SK-N-SH treated with all-trans-retinoic acid at 6 μM for 48 hours (cell line): ENCODE measurements at regions not wholly inside any gene's neighbourhood (a gene's known extent, or its start where the extent isn't known, plus 50 kb on each side); places are given as distances from the start of the nearest gene placed in this dataset.

ENCODE experiments used
- ATAC-seq: fragments of 200-7000 bp; cut with Tn5 transposase; 3 replicates; pipeline ENCODE4 v1.9.1; 2020; ENCODE audit warnings: mild to moderate bottlenecking, moderate library complexity
- ARNTL ChIP-seq: fragments of 450-650 bp; formaldehyde crosslinking; IDR thresholded peaks from 2 replicates; pipeline ENCODE4 v1.5.0; 2020; ENCODE audit warnings: low read depth, mild to moderate bottlenecking, moderate library complexity, borderline replicate concordance
- BACH2 ChIP-seq: fragments of 250-450 bp; sonication (Bioruptor Pico); IDR thresholded peaks from 2 replicates; pipeline ENCODE4 v1.9.0; 2021; ENCODE audit warnings: mild to moderate bottlenecking, borderline replicate concordance
- CSDC2 ChIP-seq: fragments of 250-450 bp; sonication (Bioruptor Pico); IDR thresholded peaks from 2 replicates; pipeline ENCODE4 v1.5.0; 2020; ENCODE audit warnings: mild to moderate bottlenecking, moderate library complexity
- CSRNP3 ChIP-seq: fragments of 250-450 bp; sonication (Bioruptor Pico); IDR thresholded peaks from 2 replicates; pipeline ENCODE4 v1.5.1; 2021; ENCODE audit warnings: mild to moderate bottlenecking, moderate library complexity
- ESRRG ChIP-seq: fragments of 250-450 bp; sonication (Bioruptor Pico); IDR thresholded peaks from 2 replicates; pipeline ENCODE4 v1.6.1; 2021; ENCODE audit warnings: mild to moderate bottlenecking
- GLIS3 ChIP-seq: fragments of 250-450 bp; sonication (Bioruptor Pico); IDR thresholded peaks from 2 replicates; pipeline ENCODE4 v1.5.0; 2020; ENCODE audit warnings: mild to moderate bottlenecking, moderate library complexity
- ISL1 ChIP-seq: fragments of 250-450 bp; sonication (Bioruptor Pico); IDR thresholded peaks from 2 replicates; pipeline ENCODE4 v2.1.2; 2022; ENCODE audit warnings: mild to moderate bottlenecking, moderate library complexity
- OSR1 ChIP-seq: fragments of 250-450 bp; sonication (Bioruptor Pico); IDR thresholded peaks from 2 replicates; pipeline ENCODE4 v1.8.0; 2022; ENCODE audit warnings: moderate library complexity, mild to moderate bottlenecking, inconsistent platforms
- POU6F1 ChIP-seq: fragments of 250-450 bp; sonication (Bioruptor Pico); IDR thresholded peaks from 2 replicates; pipeline ENCODE4 v1.8.0; 2021; ENCODE audit warnings: low read depth, mild to moderate bottlenecking, moderate library complexity, borderline replicate concordance
- PPARA ChIP-seq: fragments of 250-450 bp; sonication (Bioruptor Pico); IDR thresholded peaks from 2 replicates; pipeline ENCODE4 v1.5.0; 2020; ENCODE audit warnings: mild to moderate bottlenecking, borderline replicate concordance
- RARB ChIP-seq: fragments of 250-450 bp; sonication (Bioruptor Pico); IDR thresholded peaks from 2 replicates; pipeline ENCODE4 v1.8.0; 2021; ENCODE audit warnings: mild to moderate bottlenecking, moderate library complexity
- SNAI2 ChIP-seq: fragments of 250-450 bp; sonication (Bioruptor Pico); IDR thresholded peaks from 2 replicates; pipeline ENCODE4 v1.5.0; 2020; ENCODE audit warnings: mild to moderate bottlenecking, moderate library complexity
- TCF4 ChIP-seq: fragments of 250-450 bp; sonication (Bioruptor Pico); IDR thresholded peaks from 2 replicates; pipeline ENCODE4 v1.8.0; 2021; ENCODE audit warnings: mild to moderate bottlenecking, moderate library complexity, borderline replicate concordance
- TOX ChIP-seq: fragments of 250-450 bp; sonication (Bioruptor Pico); IDR thresholded peaks from 2 replicates; pipeline ENCODE4 v1.8.0; 2021; ENCODE audit warnings: mild to moderate bottlenecking, moderate library complexity, borderline replicate concordance
- ZC3H10 ChIP-seq: fragments of 250-450 bp; sonication (Bioruptor Pico); IDR thresholded peaks from 2 replicates; pipeline ENCODE4 v1.5.1; 2021; ENCODE audit warnings: mild to moderate bottlenecking, moderate library complexity
- ZFP3 ChIP-seq: fragments of 250-450 bp; sonication (Bioruptor Pico); IDR thresholded peaks from 2 replicates; pipeline ENCODE4 v1.5.0; 2020; ENCODE audit warnings: mild to moderate bottlenecking, moderate library complexity
- ZFP30 ChIP-seq: fragments of 450-650 bp; formaldehyde crosslinking; IDR thresholded peaks from 2 replicates; pipeline ENCODE4 v1.5.0; 2022; ENCODE audit warnings: mild to moderate bottlenecking, moderate library complexity
- ZNF565 ChIP-seq: fragments of 450-650 bp; formaldehyde crosslinking; conservative IDR thresholded peaks from 2 replicates; pipeline ENCODE4 v1.5.0; 2020; ENCODE audit warnings: low read depth, mild to moderate bottlenecking, moderate library complexity
- ZNF70 ChIP-seq: fragments of 450-650 bp; formaldehyde crosslinking; IDR thresholded peaks from 2 replicates; pipeline ENCODE4 v1.5.0; 2020; ENCODE audit warnings: mild to moderate bottlenecking, moderate library complexity
- ZNF8 ChIP-seq: fragments of 450-650 bp; formaldehyde crosslinking; IDR thresholded peaks from 2 replicates; pipeline ENCODE4 v1.5.0; 2020; ENCODE audit warnings: mild to moderate bottlenecking, moderate library complexity
- TF ChIP-seq, protein P1 (sequence below): fragments of 250-450 bp; sonication (Bioruptor Pico); IDR thresholded peaks from 2 replicates; pipeline ENCODE4 v1.8.0; 2020; ENCODE audit warnings: mild to moderate bottlenecking, moderate library complexity, borderline replicate concordance
- TF ChIP-seq, protein P2 (sequence below): fragments of 250-450 bp; sonication (Bioruptor Pico); IDR thresholded peaks from 2 replicates; pipeline ENCODE4 v1.5.1; 2020; ENCODE audit warnings: low read depth, mild to moderate bottlenecking, moderate library complexity
- TF ChIP-seq, protein P3 (sequence below): fragments of 250-450 bp; sonication (Bioruptor Pico); IDR thresholded peaks from 2 replicates; pipeline ENCODE4 v1.5.0; 2020; ENCODE audit warnings: mild to moderate bottlenecking, moderate library complexity

DNA sequence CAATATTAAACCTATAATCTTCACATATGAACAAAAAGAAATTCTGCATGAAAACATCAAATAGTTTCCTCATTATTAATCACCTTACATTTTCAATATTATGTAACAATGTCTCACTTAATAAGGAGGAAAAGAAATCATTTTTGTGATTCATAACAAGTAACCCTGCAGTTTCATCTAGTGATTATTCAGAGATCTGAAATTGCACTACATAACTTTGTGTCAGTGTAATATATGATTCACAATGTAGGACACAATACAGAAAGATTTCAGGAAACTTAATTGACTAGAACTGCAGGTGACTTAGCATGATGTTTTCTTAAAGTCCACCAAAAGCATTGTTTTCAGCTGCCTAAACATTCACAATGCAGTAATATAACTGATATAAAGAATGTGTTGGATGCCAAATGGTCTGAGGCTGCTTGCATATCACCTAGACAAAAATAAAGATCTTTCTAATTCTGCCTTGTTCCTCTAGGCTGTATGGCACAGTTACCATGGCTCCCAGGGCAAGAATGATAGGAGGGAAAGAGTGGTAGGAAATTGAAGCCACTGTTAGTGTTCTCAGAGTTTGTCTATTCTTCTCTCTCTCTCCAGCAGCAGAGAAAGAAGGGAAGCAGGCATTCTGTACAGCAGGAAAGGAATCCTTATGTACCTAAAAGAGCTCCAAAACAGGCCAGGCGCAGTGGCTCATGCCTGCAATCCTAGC, 366.6 kb downstream of the FSIP2 start:
- ATAC-seq, result peak; percentile 21; the same call in 1 of the 3 replicates
- TF ChIP-seq CSRNP3 (CRISPR knock-in tag) (no peak), ZNF8 (no peak), TCF4 (CRISPR knock-in tag) (no peak), ESRRG (CRISPR knock-in tag) (no peak), ZFP30 (no peak), GLIS3 (CRISPR knock-in tag) (no peak), ARNTL (CRISPR knock-in tag) (no peak), ISL1 (CRISPR knock-in tag) (no peak), PPARA (CRISPR knock-in tag) (no peak), CSDC2 (CRISPR knock-in tag) (no peak)
- TF ChIP-seq, protein P1, sequence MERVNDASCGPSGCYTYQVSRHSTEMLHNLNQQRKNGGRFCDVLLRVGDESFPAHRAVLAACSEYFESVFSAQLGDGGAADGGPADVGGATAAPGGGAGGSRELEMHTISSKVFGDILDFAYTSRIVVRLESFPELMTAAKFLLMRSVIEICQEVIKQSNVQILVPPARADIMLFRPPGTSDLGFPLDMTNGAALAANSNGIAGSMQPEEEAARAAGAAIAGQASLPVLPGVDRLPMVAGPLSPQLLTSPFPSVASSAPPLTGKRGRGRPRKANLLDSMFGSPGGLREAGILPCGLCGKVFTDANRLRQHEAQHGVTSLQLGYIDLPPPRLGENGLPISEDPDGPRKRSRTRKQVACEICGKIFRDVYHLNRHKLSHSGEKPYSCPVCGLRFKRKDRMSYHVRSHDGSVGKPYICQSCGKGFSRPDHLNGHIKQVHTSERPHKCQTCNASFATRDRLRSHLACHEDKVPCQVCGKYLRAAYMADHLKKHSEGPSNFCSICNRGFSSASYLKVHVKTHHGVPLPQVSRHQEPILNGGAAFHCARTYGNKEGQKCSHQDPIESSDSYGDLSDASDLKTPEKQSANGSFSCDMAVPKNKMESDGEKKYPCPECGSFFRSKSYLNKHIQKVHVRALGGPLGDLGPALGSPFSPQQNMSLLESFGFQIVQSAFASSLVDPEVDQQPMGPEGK (CRISPR knock-in tag), result no peak

- TF ChIP-seq ARNTL (CRISPR knock-in tag) (no peak), GLIS3 (CRISPR knock-in tag) (no peak), ESRRG (CRISPR knock-in tag) (no peak), PPARA (CRISPR knock-in tag) (no peak), ZFP3 (no peak), POU6F1 (CRISPR knock-in tag) (no peak), SNAI2 (CRISPR knock-in tag) (no peak), RARB (CRISPR knock-in tag) (no peak), ZC3H10 (CRISPR knock-in tag) (no peak), CSDC2 (CRISPR knock-in tag) (no peak)
- TF ChIP-seq, protein P2, sequence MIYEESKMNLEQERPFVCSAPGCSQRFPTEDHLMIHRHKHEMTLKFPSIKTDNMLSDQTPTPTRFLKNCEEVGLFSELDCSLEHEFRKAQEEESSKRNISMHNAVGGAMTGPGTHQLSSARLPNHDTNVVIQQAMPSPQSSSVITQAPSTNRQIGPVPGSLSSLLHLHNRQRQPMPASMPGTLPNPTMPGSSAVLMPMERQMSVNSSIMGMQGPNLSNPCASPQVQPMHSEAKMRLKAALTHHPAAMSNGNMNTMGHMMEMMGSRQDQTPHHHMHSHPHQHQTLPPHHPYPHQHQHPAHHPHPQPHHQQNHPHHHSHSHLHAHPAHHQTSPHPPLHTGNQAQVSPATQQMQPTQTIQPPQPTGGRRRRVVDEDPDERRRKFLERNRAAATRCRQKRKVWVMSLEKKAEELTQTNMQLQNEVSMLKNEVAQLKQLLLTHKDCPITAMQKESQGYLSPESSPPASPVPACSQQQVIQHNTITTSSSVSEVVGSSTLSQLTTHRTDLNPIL (CRISPR knock-in tag), result no peak
- TF ChIP-seq, protein P3, sequence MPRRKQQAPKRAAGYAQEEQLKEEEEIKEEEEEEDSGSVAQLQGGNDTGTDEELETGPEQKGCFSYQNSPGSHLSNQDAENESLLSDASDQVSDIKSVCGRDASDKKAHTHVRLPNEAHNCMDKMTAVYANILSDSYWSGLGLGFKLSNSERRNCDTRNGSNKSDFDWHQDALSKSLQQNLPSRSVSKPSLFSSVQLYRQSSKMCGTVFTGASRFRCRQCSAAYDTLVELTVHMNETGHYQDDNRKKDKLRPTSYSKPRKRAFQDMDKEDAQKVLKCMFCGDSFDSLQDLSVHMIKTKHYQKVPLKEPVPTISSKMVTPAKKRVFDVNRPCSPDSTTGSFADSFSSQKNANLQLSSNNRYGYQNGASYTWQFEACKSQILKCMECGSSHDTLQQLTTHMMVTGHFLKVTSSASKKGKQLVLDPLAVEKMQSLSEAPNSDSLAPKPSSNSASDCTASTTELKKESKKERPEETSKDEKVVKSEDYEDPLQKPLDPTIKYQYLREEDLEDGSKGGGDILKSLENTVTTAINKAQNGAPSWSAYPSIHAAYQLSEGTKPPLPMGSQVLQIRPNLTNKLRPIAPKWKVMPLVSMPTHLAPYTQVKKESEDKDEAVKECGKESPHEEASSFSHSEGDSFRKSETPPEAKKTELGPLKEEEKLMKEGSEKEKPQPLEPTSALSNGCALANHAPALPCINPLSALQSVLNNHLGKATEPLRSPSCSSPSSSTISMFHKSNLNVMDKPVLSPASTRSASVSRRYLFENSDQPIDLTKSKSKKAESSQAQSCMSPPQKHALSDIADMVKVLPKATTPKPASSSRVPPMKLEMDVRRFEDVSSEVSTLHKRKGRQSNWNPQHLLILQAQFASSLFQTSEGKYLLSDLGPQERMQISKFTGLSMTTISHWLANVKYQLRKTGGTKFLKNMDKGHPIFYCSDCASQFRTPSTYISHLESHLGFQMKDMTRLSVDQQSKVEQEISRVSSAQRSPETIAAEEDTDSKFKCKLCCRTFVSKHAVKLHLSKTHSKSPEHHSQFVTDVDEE (CRISPR knock-in tag), result no peak
- TF ChIP-seq, all 23 proteins: peak for 0
Measured at GRCh38 chr2:186108470-186108869, 369.9 kb downstream of the FSIP2 start.

GRCh38 chr2:186113284-186113683, 372.8 kb upstream of the ZC3H15 start:
- TF ChIP-seq SNAI2 (CRISPR knock-in tag) (no peak), GLIS3 (CRISPR knock-in tag) (no peak), ZFP30 (no peak), ZNF70 (no peak), BACH2 (CRISPR knock-in tag) (no peak), ZNF565 (no peak), OSR1 (CRISPR knock-in tag) (no peak), ESRRG (CRISPR knock-in tag) (no peak), ISL1 (CRISPR knock-in tag) (no peak), ZFP3 (no peak), ZC3H10 (CRISPR knock-in tag) (no peak), ZNF8 (no peak), POU6F1 (CRISPR knock-in tag) (no peak), TOX (CRISPR knock-in tag) (no peak), RARB (CRISPR knock-in tag) (no peak), TCF4 (CRISPR knock-in tag) (no peak), PPARA (CRISPR knock-in tag) (no peak), CSDC2 (CRISPR knock-in tag) (no peak)
- TF ChIP-seq, protein P1 (CRISPR knock-in tag), result no peak
- no peak for ATAC-seq

More at GRCh38 chr2:186108470-186108869, 369.9 kb downstream of the FSIP2 start:
- ATAC-seq, result no peak
